OCI-LY7 (cell line): ENCODE measurements at regions not wholly inside any gene's neighbourhood (a gene's known extent, or its start where the extent isn't known, plus 50 kb on each side); places are given as distances from the start of the nearest gene placed in this dataset.

Experiments
- BruUV-seq: library from RNA; stranded (reverse); fragments of 400-500 nt; replicated peaks from 2 replicates; lab custom pipeline; 2021; lab: Mats Ljungman, UMichigan
- CTCF ChIA-PET: fragments of 300-600 bp; sonication (Branson Sonifier 250); formaldehyde crosslinking; loops from one replicate; lab custom pipeline; 2022; ENCODE audit warnings: antibody characterized with exemption; ENCODE audit not compliant: unreplicated experiment; lab: Charles Lee
- POLR2A ChIA-PET: fragments of 300-600 bp; sonication (Branson Sonifier 250); formaldehyde crosslinking; loops from one replicate; lab custom pipeline; 2022; ENCODE audit warnings: antibody characterized with exemption; lab: Charles Lee
- DNase-seq: peaks from one replicate; pipeline ENCODE4 v3.0.0-alpha.2; 2015; ENCODE audit warnings: low spot score
- H2AFZ ChIP-seq: fragments of 200-600 bp; sonication (generic), shearing (Covaris generic); 2 replicates; pipeline ENCODE4 v1.6.1; 2014; ENCODE audit warnings: mild to moderate bottlenecking, antibody characterized with exemption, low read length, moderate library complexity
- H3K27ac ChIP-seq: fragments of 200-600 bp; sonication (generic); 2 replicates; pipeline ENCODE4 v1.5.1; 2014; ENCODE audit warnings: mixed run types, low read depth, mild to moderate bottlenecking, moderate library complexity, low read length, inconsistent platforms; ENCODE audit not compliant: poor library complexity, severe bottlenecking
- H3K36me3 ChIP-seq: fragments of 200-600 bp; sonication (generic); 2 replicates; pipeline ENCODE4 v1.6.1; 2014; ENCODE audit warnings: mild to moderate bottlenecking, antibody characterized with exemption, low read length, moderate library complexity, mixed read lengths; ENCODE audit not compliant: insufficient read depth
- H3K4me1 ChIP-seq: fragments of 200-600 bp; sonication (generic); 2 replicates; pipeline ENCODE4 v1.5.1; 2014; ENCODE audit warnings: mild to moderate bottlenecking, low read length; ENCODE audit not compliant: insufficient read depth, poor library complexity, severe bottlenecking
- H3K4me2 ChIP-seq: fragments of 200-600 bp; sonication (generic); 2 replicates; pipeline ENCODE4 v1.6.1; 2014; ENCODE audit warnings: mild to moderate bottlenecking, low read length
- H3K4me3 ChIP-seq: fragments of 200-600 bp; sonication (generic); 2 replicates; pipeline ENCODE4 v1.5.1; 2014; ENCODE audit warnings: mild to moderate bottlenecking, low read depth, low read length; ENCODE audit not compliant: poor library complexity, severe bottlenecking
- H3K79me2 ChIP-seq: fragments of 200-600 bp; sonication (generic); 2 replicates; pipeline ENCODE4 v1.6.1; 2016; ENCODE audit warnings: low read depth, mild to moderate bottlenecking, low read length, moderate library complexity, mixed read lengths; ENCODE audit not compliant: insufficient read depth
- H3K9me2 ChIP-seq: fragments of 200-600 bp; sonication (generic); 2 replicates; pipeline ENCODE4 v1.6.1; 2016; ENCODE audit warnings: mild to moderate bottlenecking, low read length, mixed read lengths; ENCODE audit not compliant: insufficient read depth
- H3K9me3 ChIP-seq: fragments of 200-600 bp; sonication (generic); 2 replicates; pipeline ENCODE4 v1.6.1; 2014; ENCODE audit warnings: mild to moderate bottlenecking, mixed run types, low read length, mixed read lengths
- H4K20me1 ChIP-seq: fragments of 200-600 bp; sonication (generic); 2 replicates; pipeline ENCODE4 v1.6.1; 2014; ENCODE audit warnings: mild to moderate bottlenecking, antibody characterized with exemption, low read length, moderate library complexity, mixed read lengths; ENCODE audit not compliant: insufficient read depth
- EZH2phosphoT487 ChIP-seq: fragments of 200-600 bp; sonication (generic); IDR thresholded peaks from 2 replicates; pipeline ENCODE4 v1.6.1; 2018; ENCODE audit warnings: low read depth, borderline replicate concordance, mild to moderate bottlenecking, mixed run types, antibody characterized with exemption, low read length, moderate library complexity, mixed read lengths
- intact Hi-C: fragments of 100-400 bp; cut with micrococcal nuclease; formaldehyde crosslinking; loops from one replicate; pipeline ENCODE4 v1.10.0; 2022; ENCODE audit not compliant: unreplicated experiment
- TF ChIP-seq, protein P1 (sequence below): fragments of 200-600 bp; sonication (generic); conservative IDR thresholded peaks from 2 replicates; pipeline ENCODE4 v1.5.1; 2014; ENCODE audit warnings: mild to moderate bottlenecking, antibody characterized with exemption, low read length, moderate library complexity, mixed read lengths

- no peak for DNase-seq
- no TSS peak for BruUV-seq
- POLR2A ChIA-PET, result no interaction called here
- H4K20me1 ChIP-seq, result no peaks in the 10 kb centered on the region
- H3K36me3 ChIP-seq, result no peaks in the 10 kb centered on the region
- H3K4me1 ChIP-seq, result no peaks in the 10 kb centered on the region
- CTCF ChIA-PET, result no interaction called here
- H3K9me2 ChIP-seq, result no peaks in the 10 kb centered on the region
- H3K79me2 ChIP-seq, result no peaks in the 10 kb centered on the region
- H3K4me3 ChIP-seq, result no peak overlapping the region
- no peak overlapping the region for H2AFZ ChIP-seq
- no peaks in the 10 kb centered on the region for H3K9me3 ChIP-seq
- no peak overlapping the region for H3K27ac ChIP-seq
- intact Hi-C loops, result no loop called here
- TF ChIP-seq, protein P1, sequence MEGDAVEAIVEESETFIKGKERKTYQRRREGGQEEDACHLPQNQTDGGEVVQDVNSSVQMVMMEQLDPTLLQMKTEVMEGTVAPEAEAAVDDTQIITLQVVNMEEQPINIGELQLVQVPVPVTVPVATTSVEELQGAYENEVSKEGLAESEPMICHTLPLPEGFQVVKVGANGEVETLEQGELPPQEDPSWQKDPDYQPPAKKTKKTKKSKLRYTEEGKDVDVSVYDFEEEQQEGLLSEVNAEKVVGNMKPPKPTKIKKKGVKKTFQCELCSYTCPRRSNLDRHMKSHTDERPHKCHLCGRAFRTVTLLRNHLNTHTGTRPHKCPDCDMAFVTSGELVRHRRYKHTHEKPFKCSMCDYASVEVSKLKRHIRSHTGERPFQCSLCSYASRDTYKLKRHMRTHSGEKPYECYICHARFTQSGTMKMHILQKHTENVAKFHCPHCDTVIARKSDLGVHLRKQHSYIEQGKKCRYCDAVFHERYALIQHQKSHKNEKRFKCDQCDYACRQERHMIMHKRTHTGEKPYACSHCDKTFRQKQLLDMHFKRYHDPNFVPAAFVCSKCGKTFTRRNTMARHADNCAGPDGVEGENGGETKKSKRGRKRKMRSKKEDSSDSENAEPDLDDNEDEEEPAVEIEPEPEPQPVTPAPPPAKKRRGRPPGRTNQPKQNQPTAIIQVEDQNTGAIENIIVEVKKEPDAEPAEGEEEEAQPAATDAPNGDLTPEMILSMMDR, result no peak
- no peak for TF ChIP-seq EZH2phosphoT487
- no peak overlapping the region for H3K4me2 ChIP-seq
Observed at GRCh38 chr14:44412858-44413569, 94.1 kb downstream of the FSCB start.

DNA sequence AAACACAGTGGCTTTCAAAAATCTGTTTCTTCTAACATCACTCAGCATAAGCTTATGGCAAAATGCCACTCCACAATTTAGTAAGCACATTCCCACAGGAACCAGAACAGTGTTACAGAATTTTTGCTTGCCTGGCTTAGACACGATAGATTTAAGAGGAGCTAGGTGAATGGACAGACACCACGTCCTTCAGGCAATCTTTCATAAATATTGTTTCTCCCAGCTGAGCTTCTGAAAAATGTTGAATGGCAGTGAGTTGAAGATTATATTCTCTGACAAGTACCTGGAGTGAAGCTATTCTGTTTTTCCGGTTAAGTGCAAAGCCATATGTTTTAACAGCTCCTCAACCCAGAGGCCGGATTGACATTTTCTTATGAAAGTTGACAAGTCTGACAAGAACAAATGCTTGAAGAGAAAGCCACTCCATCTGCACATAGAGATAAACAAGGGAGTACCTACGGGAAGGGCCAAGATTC lies 102.0 kb downstream of the FSCB start:
- ChIA-PET CTCF (no interaction called here), POLR2A (interaction anchor here (0.8 kb wide), 1 partner anchor 18 kb away, joined by 4 read pairs; no protein-coding TSS in a partner anchor)
- intact Hi-C loops, result no loop called here
- H3K9me2 ChIP-seq, result no peaks in the 10 kb centered on the region
- H3K79me2 ChIP-seq, result no peaks in the 10 kb centered on the region
- no peaks in the 10 kb centered on the region for H3K4me1 ChIP-seq
- no peak overlapping the region for H2AFZ ChIP-seq
- no peak overlapping the region for H3K4me3 ChIP-seq
- BruUV-seq, result no TSS peak
- TF ChIP-seq, protein P1, result no peak
- TF ChIP-seq EZH2phosphoT487, result no peak
- DNase-seq, result no peak
- H4K20me1 ChIP-seq, result no peaks in the 10 kb centered on the region
- no peaks in the 10 kb centered on the region for H3K9me3 ChIP-seq
- no peaks in the 10 kb centered on the region for H3K36me3 ChIP-seq
- H3K27ac ChIP-seq, result no peak overlapping the region
- no peak overlapping the region for H3K4me2 ChIP-seq

- TF ChIP-seq, protein P1, result no peak
- TF ChIP-seq EZH2phosphoT487, result no peak
- H2AFZ ChIP-seq, result no peak overlapping the region
- no peaks in the 10 kb centered on the region for H3K79me2 ChIP-seq
- intact Hi-C loops, result no loop called here
- ChIA-PET POLR2A (interaction anchor here (0.8 kb wide), 1 partner anchor 17 kb away, joined by 4 read pairs; no protein-coding TSS in a partner anchor), CTCF (no interaction called here)
- no peak overlapping the region for H3K27ac ChIP-seq
- no peak overlapping the region for H3K4me3 ChIP-seq
- H3K4me2 ChIP-seq, result no peak overlapping the region
- no peaks in the 10 kb centered on the region for H3K9me3 ChIP-seq
- no peaks in the 10 kb centered on the region for H3K4me1 ChIP-seq
- no peaks in the 10 kb centered on the region for H3K9me2 ChIP-seq
- BruUV-seq, result no TSS peak
- no peak for DNase-seq
- H3K36me3 ChIP-seq, result no peaks in the 10 kb centered on the region
- H4K20me1 ChIP-seq, result no peaks in the 10 kb centered on the region
Observed at GRCh38 chr14:44404599-44404998, 102.5 kb downstream of the FSCB start.
